Liver (tissue), 8 donors: ENCODE measurements at regions not wholly inside any gene's neighbourhood (a gene's known extent, or its start where the extent isn't known, plus 50 kb on each side); places are given as distances from the start of the nearest gene placed in this dataset.

Source experiments
- DNase-seq: peaks from one replicate; pipeline ENCODE4 v3.0.0-alpha.2; 2017; ENCODE audit warnings: low spot score
- H3K27ac ChIP-seq, 2 donors: one replicate each; pipeline ENCODE4 v1.7.0; 2013; ENCODE audit warnings: inconsistent platforms in 2 of 2, low read length in 2 of 2, control low read depth in 1 of 2, low read depth in 1 of 2, mild to moderate bottlenecking in 1 of 2
- H3K27me3 ChIP-seq, 4 donors: one replicate each; pipeline versions ENCODE4 v1.6.1 to v1.7.0; 2013; ENCODE audit warnings: low read length in 3 of 4, inconsistent platforms in 1 of 4, mild to moderate bottlenecking in 1 of 4, moderate library complexity in 1 of 4; ENCODE audit not compliant: control insufficient read depth in 4 of 4, insufficient read depth in 4 of 4
- H3K36me3 ChIP-seq, 4 donors: one replicate each; pipeline versions ENCODE4 v1.6.1 to v1.7.0; 2013; ENCODE audit warnings: low read length in 3 of 4, mild to moderate bottlenecking in 3 of 4, low read depth in 1 of 4, moderate library complexity in 1 of 4; ENCODE audit not compliant: control insufficient read depth in 4 of 4, insufficient read depth in 3 of 4
- H3K4me1 ChIP-seq, 4 donors: one replicate each; pipeline versions ENCODE4 v1.6.1 to v1.7.0; 2013; ENCODE audit warnings: low read length in 3 of 4, mild to moderate bottlenecking in 3 of 4, moderate library complexity in 1 of 4; ENCODE audit not compliant: control insufficient read depth in 4 of 4, insufficient read depth in 4 of 4
- H3K4me3 ChIP-seq, 3 donors: one replicate each; pipeline versions ENCODE4 v1.6.1 to v1.7.0; 2013; ENCODE audit warnings: low read length in 3 of 3, control low read depth in 1 of 3, low read depth in 1 of 3, mild to moderate bottlenecking in 1 of 3
- H3K9ac ChIP-seq, 2 donors: one replicate each; pipeline ENCODE4 v1.7.0; 2013; ENCODE audit warnings: low read length in 2 of 2, mild to moderate bottlenecking in 2 of 2, moderate library complexity in 2 of 2, control low read depth in 1 of 2, low read depth in 1 of 2
- H3K9me3 ChIP-seq, 4 donors: one replicate each; pipeline versions ENCODE4 v1.6.1 to v1.7.0; 2013; ENCODE audit warnings: low read length in 3 of 4; ENCODE audit not compliant: control insufficient read depth in 4 of 4
- CTCF ChIP-seq: fragments of 150-350 bp; IDR thresholded peaks from 2 replicates; pipeline ENCODE4 v1.5.1; 2017; ENCODE audit warnings: improper control_type of control experiment, low read depth, low read length; ENCODE audit not compliant: missing input control
- EGR1 ChIP-seq, 2 donors: IDR thresholded peaks; 2 replicates each; pipeline ENCODE4 v1.6.1; 2016 to 2018; ENCODE audit warnings: antibody characterized with exemption in 2 of 2, low read depth in 2 of 2
- FOXA1 ChIP-seq: IDR thresholded peaks from 2 replicates; pipeline ENCODE4 v1.6.1; 2016; ENCODE audit warnings: antibody characterized with exemption
- FOXA2 ChIP-seq: IDR thresholded peaks from 2 replicates; pipeline ENCODE4 v1.6.1; 2016; ENCODE audit warnings: antibody characterized with exemption
- GABPA ChIP-seq, 2 donors: IDR thresholded peaks in 1 of 2; conservative IDR thresholded peaks in 1 of 2; 2 replicates each; pipeline ENCODE4 v1.6.1; 2016; ENCODE audit warnings: antibody characterized with exemption in 2 of 2, mild to moderate bottlenecking in 1 of 2, moderate library complexity in 1 of 2
- HNF4A ChIP-seq, 2 donors: conservative IDR thresholded peaks; 2 replicates each; pipeline ENCODE4 v1.6.1; 2016; ENCODE audit warnings: antibody characterized with exemption in 2 of 2, mild to moderate bottlenecking in 2 of 2
- HNF4G ChIP-seq: IDR thresholded peaks from 2 replicates; pipeline ENCODE4 v1.6.1; 2016; ENCODE audit warnings: antibody characterized with exemption
- JUND ChIP-seq, 2 donors: IDR thresholded peaks; 2 replicates each; pipeline ENCODE4 v1.6.1; 2016; ENCODE audit warnings: antibody characterized with exemption in 2 of 2
- MAX ChIP-seq: IDR thresholded peaks from 2 replicates; pipeline ENCODE4 v1.6.1; 2016; ENCODE audit warnings: antibody characterized with exemption
- NR2F2 ChIP-seq: IDR thresholded peaks from 2 replicates; pipeline ENCODE4 v1.6.1; 2016; ENCODE audit warnings: antibody characterized with exemption
- RAD21 ChIP-seq, 2 donors: IDR thresholded peaks; 2 replicates each; pipeline ENCODE4 v1.6.1; 2016; ENCODE audit warnings: antibody characterized with exemption in 2 of 2, mild to moderate bottlenecking in 2 of 2
- REST ChIP-seq: IDR thresholded peaks from 2 replicates; pipeline ENCODE4 v1.6.1; 2016; ENCODE audit warnings: antibody characterized with exemption, mild to moderate bottlenecking
- RXRA ChIP-seq, 2 donors: IDR thresholded peaks; 2 replicates each; pipeline ENCODE4 v1.6.1; 2017 to 2018; ENCODE audit warnings: antibody characterized with exemption in 2 of 2, mild to moderate bottlenecking in 1 of 2
- SP1 ChIP-seq: IDR thresholded peaks from 2 replicates; pipeline ENCODE4 v1.6.1; 2018; ENCODE audit warnings: antibody characterized with exemption, mild to moderate bottlenecking
- TAF1 ChIP-seq: conservative IDR thresholded peaks from 2 replicates; pipeline ENCODE4 v1.6.1; 2016; ENCODE audit warnings: antibody characterized with exemption, mild to moderate bottlenecking
- YY1 ChIP-seq: IDR thresholded peaks from 2 replicates; pipeline ENCODE4 v1.6.1; 2016; ENCODE audit warnings: antibody characterized with exemption, mild to moderate bottlenecking
- ZBTB33 ChIP-seq: IDR thresholded peaks from 2 replicates; pipeline ENCODE4 v1.6.1; 2016; ENCODE audit warnings: antibody characterized with exemption
- WGBS: extraction: QIAGEN DNeasy Blood & Tissue Kit; methylation state at CpG from one replicate; pipeline ENCODE4 v1.1.7; 2013; 5-methylcytosine and 5-hydroxymethylcytosine counted together
- donor health status: healthy.
- donor health status: healthy.
- donor health status: healthy.
- donor health status: healthy.
- donor health status: healthy.

GRCh38 chr3:82048711-82049110, 287.3 kb upstream of the GBE1 start (continued):
- TF ChIP-seq ZBTB33 (no peak), RXRA (IDR thresholded peaks at IDR 0.05) (no peak), SP1 (no peak), GABPA (IDR thresholded peaks at IDR 0.05 in 1 of 2, conservative IDR thresholded peaks at IDR 0.05 in 1 of 2) (no peak)

GRCh38 chr3:82044930-82045705, 283.7 kb upstream of the GBE1 start:
- WGBS: 63% methylated on average over 4 of the region's 4 CpGs
- H3K4me3 ChIP-seq: no peak overlapping the region
- H3K27ac ChIP-seq: no peak overlapping the region
- TF ChIP-seq RAD21 (IDR thresholded peaks at IDR 0.05) (no peak), HNF4G (no peak), ZBTB33 (no peak), NR2F2 (no peak)
- no peak overlapping the region for H3K9ac ChIP-seq
- no peak for DNase-seq
- no peaks in the 10 kb centered on the region for H3K4me1 ChIP-seq
- no peaks in the 10 kb centered on the region for H3K27me3 ChIP-seq
- no peaks in the 10 kb centered on the region for H3K9me3 ChIP-seq
- no peaks in the 10 kb centered on the region for H3K36me3 ChIP-seq

GRCh38 chr3:82038556-82038955, 277.1 kb upstream of the GBE1 start:
- no peak for DNase-seq
- WGBS: 69% methylated on average over 1 of the region's 1 CpG
- no peaks in the 10 kb centered on the region for H3K27me3 ChIP-seq
- H3K4me1 ChIP-seq: no peaks in the 10 kb centered on the region
- H3K36me3 ChIP-seq: no peaks in the 10 kb centered on the region
- H3K9me3 ChIP-seq: no peaks in the 10 kb centered on the region
- no peak for TF ChIP-seq RXRA (IDR thresholded peaks at IDR 0.05)
- no peak for TF ChIP-seq YY1
- TF ChIP-seq RAD21 (IDR thresholded peaks at IDR 0.05): no peak
- TF ChIP-seq NR2F2: no peak
- no peak for TF ChIP-seq MAX
- no peak for TF ChIP-seq SP1
- TF ChIP-seq FOXA1: no peak
- no peak for TF ChIP-seq ZBTB33
- TF ChIP-seq EGR1 (IDR thresholded peaks at IDR 0.05; ENCODE audit: low read depth in 2 of 2): no peak
- no peak for TF ChIP-seq HNF4A (conservative IDR thresholded peaks at IDR 0.05)
- no peak for TF ChIP-seq REST
- TF ChIP-seq CTCF: no peak
- no peak for TF ChIP-seq TAF1
- no peak for TF ChIP-seq HNF4G
- TF ChIP-seq FOXA2: no peak
- TF ChIP-seq GABPA (IDR thresholded peaks at IDR 0.05 in 1 of 2, conservative IDR thresholded peaks at IDR 0.05 in 1 of 2): no peak
- TF ChIP-seq JUND (IDR thresholded peaks at IDR 0.05): no peak
- no peak overlapping the region for H3K27ac ChIP-seq
- no peak overlapping the region for H3K9ac ChIP-seq
- H3K4me3 ChIP-seq: no peak overlapping the region
